HEK293 (cell line): ENCODE measurements at regions not wholly inside any gene's neighbourhood (a gene's known extent, or its start where the extent isn't known, plus 50 kb on each side); places are given as distances from the start of the nearest gene placed in this dataset.

Source experiments
- MZF1 ChIP-seq: fragments of 450-650 bp; formaldehyde crosslinking; IDR thresholded peaks from 2 replicates; pipeline ENCODE4 v1.5.1; 2017; ENCODE audit warnings: missing biosample characterization, missing genetic modification characterization, borderline replicate concordance
- SP7 ChIP-seq: fragments of 450-650 bp; formaldehyde crosslinking; IDR thresholded peaks from 2 replicates; pipeline ENCODE4 v1.5.1; 2016; ENCODE audit warnings: missing biosample characterization, missing genetic modification characterization
- TRIM28 ChIP-seq: IDR thresholded peaks from 2 replicates; pipeline ENCODE4 v1.6.1; 2011; ENCODE audit warnings: low read length, control low read depth, borderline replicate concordance
- ZBTB17 ChIP-seq: fragments of 450-650 bp; formaldehyde crosslinking; IDR thresholded peaks from 2 replicates; pipeline ENCODE4 v1.5.1; 2016; ENCODE audit warnings: missing biosample characterization, missing genetic modification characterization
- ZEB2 ChIP-seq: fragments of 450-650 bp; formaldehyde crosslinking; IDR thresholded peaks from 2 replicates; pipeline ENCODE4 v1.5.1; 2016; ENCODE audit warnings: missing biosample characterization, missing genetic modification characterization
- ZFP41 ChIP-seq: fragments of 450-650 bp; formaldehyde crosslinking; IDR thresholded peaks from 2 replicates; pipeline ENCODE4 v1.5.1; 2016; ENCODE audit warnings: missing biosample characterization, missing genetic modification characterization, borderline replicate concordance
- ZNF133 ChIP-seq: fragments of 450-650 bp; formaldehyde crosslinking; IDR thresholded peaks from 2 replicates; pipeline ENCODE4 v1.5.1; 2016; ENCODE audit warnings: missing biosample characterization, missing genetic modification characterization
- ZNF221 ChIP-seq: fragments of 450-650 bp; formaldehyde crosslinking; IDR thresholded peaks from 2 replicates; pipeline ENCODE4 v1.5.1; 2017; ENCODE audit warnings: missing biosample characterization, missing genetic modification characterization, borderline replicate concordance
- ZNF248 ChIP-seq: fragments of 450-650 bp; formaldehyde crosslinking; IDR thresholded peaks from 2 replicates; pipeline ENCODE4 v1.5.1; 2017; ENCODE audit warnings: missing biosample characterization, missing genetic modification characterization
- ZNF280D ChIP-seq: fragments of 450-650 bp; formaldehyde crosslinking; IDR thresholded peaks from 2 replicates; pipeline ENCODE4 v1.5.1; 2016; ENCODE audit warnings: missing biosample characterization, missing genetic modification characterization
- ZNF311 ChIP-seq: fragments of 450-650 bp; formaldehyde crosslinking; IDR thresholded peaks from 2 replicates; pipeline ENCODE4 v1.5.1; 2017; ENCODE audit warnings: missing biosample characterization, missing genetic modification characterization, borderline replicate concordance
- ZNF423 ChIP-seq: fragments of 450-650 bp; formaldehyde crosslinking; IDR thresholded peaks from 2 replicates; pipeline ENCODE4 v1.5.1; 2016; ENCODE audit warnings: missing biosample characterization, missing genetic modification characterization
- ZNF521 ChIP-seq: fragments of 450-650 bp; formaldehyde crosslinking; IDR thresholded peaks from 2 replicates; pipeline ENCODE4 v1.5.1; 2017; ENCODE audit warnings: missing biosample characterization, mild to moderate bottlenecking, missing genetic modification characterization
- ZNF548 ChIP-seq: fragments of 450-650 bp; formaldehyde crosslinking; IDR thresholded peaks from 2 replicates; pipeline ENCODE4 v1.5.1; 2016; ENCODE audit warnings: missing biosample characterization, missing genetic modification characterization
- ZNF560 ChIP-seq: fragments of 450-650 bp; formaldehyde crosslinking; IDR thresholded peaks from 2 replicates; pipeline ENCODE4 v1.5.1; 2017; ENCODE audit warnings: missing biosample characterization, missing genetic modification characterization, borderline replicate concordance
- ZNF580 ChIP-seq: fragments of 450-650 bp; formaldehyde crosslinking; IDR thresholded peaks from 2 replicates; pipeline ENCODE4 v1.5.1; 2016; ENCODE audit warnings: missing biosample characterization, missing genetic modification characterization
- ZNF707 ChIP-seq: fragments of 450-650 bp; formaldehyde crosslinking; IDR thresholded peaks from 2 replicates; pipeline ENCODE4 v1.5.1; 2016; ENCODE audit warnings: missing biosample characterization, missing genetic modification characterization
- ZNF747 ChIP-seq: fragments of 450-650 bp; formaldehyde crosslinking; IDR thresholded peaks from 2 replicates; pipeline ENCODE4 v1.5.1; 2016; ENCODE audit warnings: missing biosample characterization, missing genetic modification characterization
- ZSCAN16 ChIP-seq: fragments of 450-650 bp; formaldehyde crosslinking; IDR thresholded peaks from 2 replicates; pipeline ENCODE4 v1.5.1; 2016; ENCODE audit warnings: missing biosample characterization, missing genetic modification characterization
- TF ChIP-seq, protein P1 (sequence below): fragments of 450-650 bp; formaldehyde crosslinking; IDR thresholded peaks from 2 replicates; pipeline ENCODE4 v1.5.1; 2016; ENCODE audit warnings: missing biosample characterization, missing genetic modification characterization
- TF ChIP-seq, protein P2 (sequence below): fragments of 450-650 bp; formaldehyde crosslinking; IDR thresholded peaks from 2 replicates; pipeline ENCODE4 v1.5.1; 2016; ENCODE audit warnings: missing biosample characterization, missing genetic modification characterization, borderline replicate concordance
- TF ChIP-seq, protein P3 (sequence below): fragments of 450-650 bp; formaldehyde crosslinking; IDR thresholded peaks from 2 replicates; pipeline ENCODE4 v1.5.1; 2017; ENCODE audit warnings: missing biosample characterization, missing genetic modification characterization
- TF ChIP-seq, protein P4 (sequence below): fragments of 450-650 bp; formaldehyde crosslinking; IDR thresholded peaks from 2 replicates; pipeline ENCODE4; 2016; ENCODE audit warnings: missing biosample characterization, missing genetic modification characterization
- TF ChIP-seq, protein P5 (sequence below): fragments of 450-650 bp; formaldehyde crosslinking; IDR thresholded peaks from 2 replicates; pipeline ENCODE4 v1.5.1; 2016; ENCODE audit warnings: missing biosample characterization, missing genetic modification characterization

DNA sequence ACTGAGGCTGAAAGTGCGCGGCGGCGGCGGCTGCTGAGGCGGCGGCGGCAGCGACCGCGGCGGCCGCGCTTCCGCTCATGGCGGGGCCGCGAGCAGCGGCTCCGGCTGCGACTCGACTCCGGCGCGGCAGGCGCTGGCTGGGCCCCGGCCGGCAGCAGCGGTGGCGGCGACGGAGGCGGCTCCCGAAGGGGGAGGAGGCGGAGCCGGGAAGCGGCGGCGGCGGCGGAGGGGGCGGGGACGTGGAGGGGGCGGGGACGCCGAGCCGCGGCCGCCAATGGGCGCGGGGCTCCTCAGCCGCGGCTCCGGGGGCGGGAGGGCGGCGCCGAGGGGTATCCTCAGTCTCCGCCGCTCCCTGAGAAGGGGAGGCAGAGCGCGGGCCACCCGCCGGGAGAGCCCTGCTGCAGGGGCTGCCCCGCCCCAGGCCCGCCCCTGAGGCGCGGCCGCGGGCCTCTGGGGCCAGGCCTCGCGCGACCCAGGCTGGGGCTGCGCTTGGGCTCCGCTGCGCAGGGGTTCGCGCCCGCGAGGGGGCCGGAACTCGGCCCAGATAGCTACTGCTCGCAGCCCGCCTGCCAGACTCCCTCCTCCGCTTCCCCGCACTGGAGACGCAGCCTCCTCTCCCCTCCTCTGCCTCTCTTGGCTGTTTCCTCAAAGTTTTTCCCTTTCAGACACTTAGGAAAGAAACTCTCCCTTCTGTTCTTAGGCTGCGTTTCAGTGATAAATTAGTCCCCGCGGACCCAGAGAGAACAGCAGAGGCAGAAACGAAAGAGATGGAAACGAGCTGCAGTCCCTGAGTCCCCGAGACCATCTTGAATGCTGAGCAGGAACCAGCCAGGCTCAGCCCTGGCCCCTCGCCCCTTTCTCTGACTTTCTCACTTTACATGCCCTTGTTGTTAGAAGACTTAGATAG, 85.0 kb upstream of the MELK start (continued):
- TF ChIP-seq, protein P1, sequence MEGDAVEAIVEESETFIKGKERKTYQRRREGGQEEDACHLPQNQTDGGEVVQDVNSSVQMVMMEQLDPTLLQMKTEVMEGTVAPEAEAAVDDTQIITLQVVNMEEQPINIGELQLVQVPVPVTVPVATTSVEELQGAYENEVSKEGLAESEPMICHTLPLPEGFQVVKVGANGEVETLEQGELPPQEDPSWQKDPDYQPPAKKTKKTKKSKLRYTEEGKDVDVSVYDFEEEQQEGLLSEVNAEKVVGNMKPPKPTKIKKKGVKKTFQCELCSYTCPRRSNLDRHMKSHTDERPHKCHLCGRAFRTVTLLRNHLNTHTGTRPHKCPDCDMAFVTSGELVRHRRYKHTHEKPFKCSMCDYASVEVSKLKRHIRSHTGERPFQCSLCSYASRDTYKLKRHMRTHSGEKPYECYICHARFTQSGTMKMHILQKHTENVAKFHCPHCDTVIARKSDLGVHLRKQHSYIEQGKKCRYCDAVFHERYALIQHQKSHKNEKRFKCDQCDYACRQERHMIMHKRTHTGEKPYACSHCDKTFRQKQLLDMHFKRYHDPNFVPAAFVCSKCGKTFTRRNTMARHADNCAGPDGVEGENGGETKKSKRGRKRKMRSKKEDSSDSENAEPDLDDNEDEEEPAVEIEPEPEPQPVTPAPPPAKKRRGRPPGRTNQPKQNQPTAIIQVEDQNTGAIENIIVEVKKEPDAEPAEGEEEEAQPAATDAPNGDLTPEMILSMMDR (tag by site-specific recombination): peak; percentile 24; the same call in 1 of the 2 replicates
- TF ChIP-seq ZNF707 (tag by site-specific recombination) (no peak), ZNF311 (tag by site-specific recombination) (no peak), ZNF548 (tag by site-specific recombination) (no peak), ZNF248 (no peak), ZFP41 (tag by site-specific recombination) (no peak), ZNF560 (tag by site-specific recombination) (no peak), MZF1 (no peak), ZNF580 (tag by site-specific recombination) (0 out of 2 replicates have a peak, but pooled peaks have one; percentile 46), ZEB2 (tag by site-specific recombination) (0 out of 2 replicates have a peak, but pooled peaks have one; percentile 27), TRIM28 (peak; percentile 58; the same call in 1 of the 2 replicates), ZNF747 (tag by site-specific recombination) (no peak), ZNF521 (no peak), ZNF280D (tag by site-specific recombination) (no peak), ZNF423 (tag by site-specific recombination) (no peak), ZSCAN16 (no peak), SP7 (tag by site-specific recombination) (peak; percentile 63; the same call in 1 of the 2 replicates), ZNF221 (tag by site-specific recombination) (no peak), ZNF133 (tag by site-specific recombination) (no peak), ZBTB17 (tag by site-specific recombination) (peak; percentile 45)
- TF ChIP-seq, protein P2, sequence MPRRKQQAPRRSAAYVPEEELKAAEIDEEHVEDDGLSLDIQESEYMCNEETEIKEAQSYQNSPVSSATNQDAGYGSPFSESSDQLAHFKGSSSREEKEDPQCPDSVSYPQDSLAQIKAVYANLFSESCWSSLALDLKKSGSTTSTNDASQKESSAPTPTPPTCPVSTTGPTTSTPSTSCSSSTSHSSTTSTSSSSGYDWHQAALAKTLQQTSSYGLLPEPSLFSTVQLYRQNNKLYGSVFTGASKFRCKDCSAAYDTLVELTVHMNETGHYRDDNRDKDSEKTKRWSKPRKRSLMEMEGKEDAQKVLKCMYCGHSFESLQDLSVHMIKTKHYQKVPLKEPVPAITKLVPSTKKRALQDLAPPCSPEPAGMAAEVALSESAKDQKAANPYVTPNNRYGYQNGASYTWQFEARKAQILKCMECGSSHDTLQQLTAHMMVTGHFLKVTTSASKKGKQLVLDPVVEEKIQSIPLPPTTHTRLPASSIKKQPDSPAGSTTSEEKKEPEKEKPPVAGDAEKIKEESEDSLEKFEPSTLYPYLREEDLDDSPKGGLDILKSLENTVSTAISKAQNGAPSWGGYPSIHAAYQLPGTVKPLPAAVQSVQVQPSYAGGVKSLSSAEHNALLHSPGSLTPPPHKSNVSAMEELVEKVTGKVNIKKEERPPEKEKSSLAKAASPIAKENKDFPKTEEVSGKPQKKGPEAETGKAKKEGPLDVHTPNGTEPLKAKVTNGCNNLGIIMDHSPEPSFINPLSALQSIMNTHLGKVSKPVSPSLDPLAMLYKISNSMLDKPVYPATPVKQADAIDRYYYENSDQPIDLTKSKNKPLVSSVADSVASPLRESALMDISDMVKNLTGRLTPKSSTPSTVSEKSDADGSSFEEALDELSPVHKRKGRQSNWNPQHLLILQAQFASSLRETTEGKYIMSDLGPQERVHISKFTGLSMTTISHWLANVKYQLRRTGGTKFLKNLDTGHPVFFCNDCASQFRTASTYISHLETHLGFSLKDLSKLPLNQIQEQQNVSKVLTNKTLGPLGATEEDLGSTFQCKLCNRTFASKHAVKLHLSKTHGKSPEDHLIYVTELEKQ (tag by site-specific recombination): no peak
- TF ChIP-seq, protein P3, sequence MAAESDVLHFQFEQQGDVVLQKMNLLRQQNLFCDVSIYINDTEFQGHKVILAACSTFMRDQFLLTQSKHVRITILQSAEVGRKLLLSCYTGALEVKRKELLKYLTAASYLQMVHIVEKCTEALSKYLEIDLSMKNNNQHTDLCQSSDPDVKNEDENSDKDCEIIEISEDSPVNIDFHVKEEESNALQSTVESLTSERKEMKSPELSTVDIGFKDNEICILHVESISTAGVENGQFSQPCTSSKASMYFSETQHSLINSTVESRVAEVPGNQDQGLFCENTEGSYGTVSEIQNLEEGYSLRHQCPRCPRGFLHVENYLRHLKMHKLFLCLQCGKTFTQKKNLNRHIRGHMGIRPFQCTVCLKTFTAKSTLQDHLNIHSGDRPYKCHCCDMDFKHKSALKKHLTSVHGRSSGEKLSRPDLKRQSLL (tag by site-specific recombination): no peak
- TF ChIP-seq, protein P4, sequence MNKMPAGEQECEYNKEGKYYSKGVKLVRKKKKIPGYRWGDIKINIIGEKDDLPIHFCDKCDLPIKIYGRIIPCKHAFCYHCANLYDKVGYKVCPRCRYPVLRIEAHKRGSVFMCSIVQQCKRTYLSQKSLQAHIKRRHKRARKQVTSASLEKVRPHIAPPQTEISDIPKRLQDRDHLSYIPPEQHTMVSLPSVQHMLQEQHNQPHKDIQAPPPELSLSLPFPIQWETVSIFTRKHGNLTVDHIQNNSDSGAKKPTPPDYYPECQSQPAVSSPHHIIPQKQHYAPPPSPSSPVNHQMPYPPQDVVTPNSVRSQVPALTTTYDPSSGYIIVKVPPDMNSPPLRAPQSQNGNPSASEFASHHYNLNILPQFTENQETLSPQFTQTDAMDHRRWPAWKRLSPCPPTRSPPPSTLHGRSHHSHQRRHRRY: no peak
- TF ChIP-seq, protein P5, sequence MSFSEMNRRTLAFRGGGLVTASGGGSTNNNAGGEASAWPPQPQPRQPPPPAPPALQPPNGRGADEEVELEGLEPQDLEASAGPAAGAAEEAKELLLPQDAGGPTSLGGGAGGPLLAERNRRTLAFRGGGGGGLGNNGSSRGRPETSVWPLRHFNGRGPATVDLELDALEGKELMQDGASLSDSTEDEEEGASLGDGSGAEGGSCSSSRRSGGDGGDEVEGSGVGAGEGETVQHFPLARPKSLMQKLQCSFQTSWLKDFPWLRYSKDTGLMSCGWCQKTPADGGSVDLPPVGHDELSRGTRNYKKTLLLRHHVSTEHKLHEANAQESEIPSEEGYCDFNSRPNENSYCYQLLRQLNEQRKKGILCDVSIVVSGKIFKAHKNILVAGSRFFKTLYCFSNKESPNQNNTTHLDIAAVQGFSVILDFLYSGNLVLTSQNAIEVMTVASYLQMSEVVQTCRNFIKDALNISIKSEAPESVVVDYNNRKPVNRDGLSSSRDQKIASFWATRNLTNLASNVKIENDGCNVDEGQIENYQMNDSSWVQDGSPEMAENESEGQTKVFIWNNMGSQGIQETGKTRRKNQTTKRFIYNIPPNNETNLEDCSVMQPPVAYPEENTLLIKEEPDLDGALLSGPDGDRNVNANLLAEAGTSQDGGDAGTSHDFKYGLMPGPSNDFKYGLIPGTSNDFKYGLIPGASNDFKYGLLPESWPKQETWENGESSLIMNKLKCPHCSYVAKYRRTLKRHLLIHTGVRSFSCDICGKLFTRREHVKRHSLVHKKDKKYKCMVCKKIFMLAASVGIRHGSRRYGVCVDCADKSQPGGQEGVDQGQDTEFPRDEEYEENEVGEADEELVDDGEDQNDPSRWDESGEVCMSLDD (tag by site-specific recombination): 0 out of 2 replicates have a peak, but pooled peaks have one; percentile 38
